ENCODE measurements at regions not wholly inside any gene's neighbourhood (a gene's known extent, or its start where the extent isn't known, plus 50 kb on each side); places are given as distances from the start of the nearest gene placed in this dataset.

- TF ChIP-seq ZNF318 (IDR thresholded peaks at IDR 0.05; ENCODE audit: borderline replicate concordance in 1 of 2, low read depth in 1 of 2) (no peak), ZHX1 (conservative IDR thresholded peaks at IDR 0.05; ENCODE audit: low read length) (no peak), KDM5B (IDR thresholded peaks at IDR 0.05; ENCODE audit: insufficient replicate concordance, low read depth, low read length) (no peak), ZNF668 (CRISPR knock-in tag; IDR thresholded peaks at IDR 0.05) (no peak), ZNF12 (CRISPR knock-in tag; IDR thresholded peaks at IDR 0.05) (no peak), RFX5 (IDR thresholded peaks at IDR 0.05; ENCODE audit: low read depth, low read length) (no peak), ELF1 (tag; IDR thresholded peaks at IDR 0.05) (no peak)
Observed at GRCh38 chr2:239601201-239601851, 200.5 kb upstream of the HDAC4 start (continued).
